ENCODE measurements at regions not wholly inside any gene's neighbourhood (a gene's known extent, or its start where the extent isn't known, plus 50 kb on each side); places are given as distances from the start of the nearest gene placed in this dataset.
"Not testable (repeated sequence)": the region's sequence is repeated elsewhere in the genome, so short reads cannot be mapped to it uniquely, and the experiment has no call there.

DNA sequence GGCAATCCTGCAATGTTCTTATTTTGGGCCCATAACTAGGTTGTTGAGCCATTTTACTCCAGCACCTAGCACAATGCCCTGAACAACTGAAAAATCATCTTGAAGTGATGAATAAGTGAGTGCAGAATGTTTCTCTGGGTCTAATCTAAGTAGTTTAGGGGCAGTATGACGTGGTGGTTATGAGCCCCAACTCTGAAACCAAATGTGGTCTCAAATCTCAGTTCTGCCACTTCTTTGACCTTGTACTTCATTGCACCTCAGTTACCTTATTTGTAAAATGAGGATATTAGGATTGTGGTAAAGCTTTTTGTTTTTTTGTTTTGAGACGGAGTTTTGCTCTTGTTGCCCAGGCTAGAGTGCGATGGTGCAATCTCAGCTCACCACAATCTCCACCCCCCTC lies 80.9 kb upstream of the SNX2 start:
- TF ChIP-seq, protein P1, sequence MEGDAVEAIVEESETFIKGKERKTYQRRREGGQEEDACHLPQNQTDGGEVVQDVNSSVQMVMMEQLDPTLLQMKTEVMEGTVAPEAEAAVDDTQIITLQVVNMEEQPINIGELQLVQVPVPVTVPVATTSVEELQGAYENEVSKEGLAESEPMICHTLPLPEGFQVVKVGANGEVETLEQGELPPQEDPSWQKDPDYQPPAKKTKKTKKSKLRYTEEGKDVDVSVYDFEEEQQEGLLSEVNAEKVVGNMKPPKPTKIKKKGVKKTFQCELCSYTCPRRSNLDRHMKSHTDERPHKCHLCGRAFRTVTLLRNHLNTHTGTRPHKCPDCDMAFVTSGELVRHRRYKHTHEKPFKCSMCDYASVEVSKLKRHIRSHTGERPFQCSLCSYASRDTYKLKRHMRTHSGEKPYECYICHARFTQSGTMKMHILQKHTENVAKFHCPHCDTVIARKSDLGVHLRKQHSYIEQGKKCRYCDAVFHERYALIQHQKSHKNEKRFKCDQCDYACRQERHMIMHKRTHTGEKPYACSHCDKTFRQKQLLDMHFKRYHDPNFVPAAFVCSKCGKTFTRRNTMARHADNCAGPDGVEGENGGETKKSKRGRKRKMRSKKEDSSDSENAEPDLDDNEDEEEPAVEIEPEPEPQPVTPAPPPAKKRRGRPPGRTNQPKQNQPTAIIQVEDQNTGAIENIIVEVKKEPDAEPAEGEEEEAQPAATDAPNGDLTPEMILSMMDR (IDR thresholded peaks at IDR 0.05; ENCODE audit: control extremely low read depth, extremely low read depth) = no peak
- DNase-seq (no peak), ATAC-seq (ENCODE audit: insufficient read depth, low FRiP score) (no peak)
- 69 to 73% methylated on average over 3 of the region's 3 CpGs for WGBS, 2 donors
- H3K27ac ChIP-seq (ENCODE audit: low read depth in 1 of 2, low read length in 1 of 2) = no peak overlapping the region
- no peaks in the 10 kb centered on the region for H3K27me3 ChIP-seq (ENCODE audit: control insufficient read depth in 3 of 3, insufficient read depth in 3 of 3, low read length in 2 of 3)
- no peak overlapping the region for H3K9ac ChIP-seq (ENCODE audit: insufficient read depth in 1 of 2, low read length in 2 of 2)
- no peak overlapping the region for H3K4me3 ChIP-seq
- H3K36me3 ChIP-seq (ENCODE audit: control insufficient read depth in 4 of 4, insufficient read depth in 4 of 4, low read length in 4 of 4) = no peaks in the 10 kb centered on the region
- no peaks in the 10 kb centered on the region for H3K9me3 ChIP-seq (ENCODE audit: control insufficient read depth in 4 of 4, insufficient read depth in 3 of 4, low read length in 3 of 4)
- H3K4me1 ChIP-seq (ENCODE audit: control insufficient read depth in 5 of 5, insufficient read depth in 5 of 5, low read length in 5 of 5) = no peaks in the 10 kb centered on the region

DNA sequence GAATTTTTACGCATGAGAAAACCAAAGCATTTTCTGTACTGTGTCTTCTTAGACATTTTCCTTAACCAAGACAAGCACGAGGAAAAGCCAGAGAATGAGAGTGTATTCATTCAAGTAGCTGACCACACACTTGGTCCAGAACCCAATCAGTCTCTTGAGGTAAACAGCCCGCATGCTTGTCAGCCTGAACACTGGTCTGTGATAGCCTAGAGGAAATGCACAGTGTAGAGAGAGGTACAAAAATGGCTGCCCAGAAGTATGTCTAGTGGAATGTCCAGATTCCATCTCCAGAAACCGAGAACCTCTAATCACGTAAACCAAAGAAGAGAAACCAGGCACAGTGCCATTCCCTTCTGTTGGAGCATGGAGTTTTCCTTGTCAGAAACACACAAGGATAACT lies 80.0 kb upstream of the SNX2 start:
- Histone ChIP-seq H3K36me3 (ENCODE audit: control insufficient read depth in 4 of 4, insufficient read depth in 4 of 4, low read length in 4 of 4) (no peaks in the 10 kb centered on the region), H3K27ac (ENCODE audit: low read depth in 1 of 2, low read length in 1 of 2) (no peak overlapping the region), H3K4me1 (ENCODE audit: control insufficient read depth in 5 of 5, insufficient read depth in 5 of 5, low read length in 5 of 5) (no peaks in the 10 kb centered on the region), H3K9ac (ENCODE audit: insufficient read depth in 1 of 2, low read length in 2 of 2) (no peak overlapping the region), H3K27me3 (ENCODE audit: control insufficient read depth in 3 of 3, insufficient read depth in 3 of 3, low read length in 2 of 3) (no peaks in the 10 kb centered on the region), H3K9me3 (ENCODE audit: control insufficient read depth in 4 of 4, insufficient read depth in 3 of 4, low read length in 3 of 4) (no peaks in the 10 kb centered on the region), H3K4me3 (no peak overlapping the region)
- DNase-seq = no peak
- TF ChIP-seq, protein P1 (IDR thresholded peaks at IDR 0.05; ENCODE audit: control extremely low read depth, extremely low read depth) = no peak
- 89 to 94% methylated on average over 5 of the region's 5 CpGs for WGBS, 2 donors
- no peak for ATAC-seq (ENCODE audit: insufficient read depth, low FRiP score)

DNA sequence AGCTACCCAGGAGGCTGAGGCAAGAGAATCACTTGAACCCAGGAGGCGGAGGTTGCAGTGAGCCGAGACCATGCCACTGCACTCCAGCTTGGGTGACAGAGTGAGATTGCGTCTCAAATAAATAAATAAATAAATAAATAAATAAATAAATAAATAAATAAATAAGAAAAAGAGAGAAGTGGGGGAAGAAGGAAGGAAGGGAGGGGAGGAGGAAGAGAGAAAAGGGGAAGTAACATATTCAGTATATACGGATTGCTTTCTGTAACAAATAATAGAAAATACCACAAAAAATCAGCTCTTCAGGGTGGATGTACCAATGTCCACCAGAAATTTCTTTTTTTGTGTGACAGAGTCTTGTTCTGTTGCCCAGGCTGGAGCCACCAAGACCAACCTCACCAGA lies 78.1 kb upstream of the SNX2 start:
- H3K4me3 ChIP-seq; H3K36me3 ChIP-seq (ENCODE audit: control insufficient read depth in 4 of 4, insufficient read depth in 4 of 4, low read length in 4 of 4); H3K27ac ChIP-seq (ENCODE audit: low read depth in 1 of 2, low read length in 1 of 2); ATAC-seq (ENCODE audit: insufficient read depth, low FRiP score); H3K9me3 ChIP-seq (ENCODE audit: control insufficient read depth in 4 of 4, insufficient read depth in 3 of 4, low read length in 3 of 4); H3K9ac ChIP-seq (ENCODE audit: insufficient read depth in 1 of 2, low read length in 2 of 2); H3K4me1 ChIP-seq (ENCODE audit: control insufficient read depth in 5 of 5, insufficient read depth in 5 of 5, low read length in 5 of 5); H3K27me3 ChIP-seq (ENCODE audit: control insufficient read depth in 3 of 3, insufficient read depth in 3 of 3, low read length in 2 of 3); DNase-seq: not testable (repeated sequence)
- WGBS, 2 donors = 65 to 79% methylated on average over 4 of the region's 4 CpGs

DNA sequence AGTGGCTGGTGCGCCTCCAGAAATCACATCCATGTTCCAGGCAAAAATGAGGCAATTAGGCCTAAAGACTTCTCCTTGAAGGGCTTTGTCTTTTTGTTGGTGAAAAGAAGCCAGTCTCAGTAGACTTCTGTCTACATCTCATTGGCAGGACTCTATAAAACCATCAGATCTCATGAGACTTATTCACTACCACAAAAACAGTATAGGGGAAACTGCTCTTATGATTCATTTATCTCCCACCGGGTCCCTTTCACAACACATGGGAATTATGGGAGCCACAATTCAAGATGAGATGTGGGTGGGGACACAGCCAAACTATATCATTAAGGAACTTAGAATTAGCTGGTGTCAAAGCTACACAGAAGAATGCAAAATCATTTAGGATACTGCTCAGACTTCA lies 77.7 kb upstream of the SNX2 start:
- H3K27ac ChIP-seq (ENCODE audit: low read depth in 1 of 2, low read length in 1 of 2) = no peak overlapping the region
- no peaks in the 10 kb centered on the region for H3K36me3 ChIP-seq (ENCODE audit: control insufficient read depth in 4 of 4, insufficient read depth in 4 of 4, low read length in 4 of 4)
- ATAC-seq (ENCODE audit: insufficient read depth, low FRiP score) = no peak
- H3K27me3 ChIP-seq (ENCODE audit: control insufficient read depth in 3 of 3, insufficient read depth in 3 of 3, low read length in 2 of 3) = no peaks in the 10 kb centered on the region
- 68 to 78% methylated on average over 2 of the region's 2 CpGs for WGBS, 2 donors
- H3K9ac ChIP-seq (ENCODE audit: insufficient read depth in 1 of 2, low read length in 2 of 2) = no peak overlapping the region
- TF ChIP-seq, protein P1 (IDR thresholded peaks at IDR 0.05; ENCODE audit: control extremely low read depth, extremely low read depth) = no peak
- H3K4me1 ChIP-seq (ENCODE audit: control insufficient read depth in 5 of 5, insufficient read depth in 5 of 5, low read length in 5 of 5) = no peaks in the 10 kb centered on the region
- H3K4me3 ChIP-seq = no peak overlapping the region
- H3K9me3 ChIP-seq (ENCODE audit: control insufficient read depth in 4 of 4, insufficient read depth in 3 of 4, low read length in 3 of 4) = no peaks in the 10 kb centered on the region
- DNase-seq = no peak

All from lung (tissue), 11 donors.